Upper lobe of right lung (tissue), 1 donor: ENCODE measurements at regions not wholly inside any gene's neighbourhood (a gene's known extent, or its start where the extent isn't known, plus 50 kb on each side); places are given as distances from the start of the nearest gene placed in this dataset.

Experiments used
- ATAC-seq: fragments of 200-7000 bp; cut with Tn5 transposase; one replicate; pipeline ENCODE4 v1.9.1; 2020; ENCODE audit warnings: mild to moderate bottlenecking, moderate library complexity
- DNase-seq: peaks from one replicate; pipeline ENCODE4 v3.0.0-alpha.2; 2020
- H3K27ac ChIP-seq: fragments of 200-600 bp; one replicate; pipeline ENCODE4 v1.8.0; 2022
- H3K27me3 ChIP-seq: fragments of 200-600 bp; one replicate; pipeline ENCODE4 v1.8.0; 2022; ENCODE audit warnings: mild to moderate bottlenecking
- H3K36me3 ChIP-seq: fragments of 200-600 bp; one replicate; pipeline ENCODE4 v1.8.0; 2022
- H3K4me1 ChIP-seq: fragments of 200-600 bp; one replicate; pipeline ENCODE4 v1.8.0; 2022
- H3K4me3 ChIP-seq: fragments of 200-600 bp; one replicate; pipeline ENCODE4 v1.8.0; 2022; ENCODE audit warnings: mild to moderate bottlenecking
- H3K9me3 ChIP-seq: fragments of 200-600 bp; one replicate; pipeline ENCODE4 v1.8.0; 2022
- intact Hi-C: fragments of 100-400 bp; cut with DNase I; formaldehyde crosslinking; loops from one replicate; pipeline ENCODE4 v1.11.0; 2022
- TF ChIP-seq, protein P1 (sequence below): fragments of 200-600 bp; IDR thresholded peaks from one replicate; pipeline ENCODE4 v1.8.0; 2022; ENCODE audit warnings: antibody characterized with exemption
- donor health status: DM: no; HTN: yes; CAD: no; lungs with severe emphysema.

DNA sequence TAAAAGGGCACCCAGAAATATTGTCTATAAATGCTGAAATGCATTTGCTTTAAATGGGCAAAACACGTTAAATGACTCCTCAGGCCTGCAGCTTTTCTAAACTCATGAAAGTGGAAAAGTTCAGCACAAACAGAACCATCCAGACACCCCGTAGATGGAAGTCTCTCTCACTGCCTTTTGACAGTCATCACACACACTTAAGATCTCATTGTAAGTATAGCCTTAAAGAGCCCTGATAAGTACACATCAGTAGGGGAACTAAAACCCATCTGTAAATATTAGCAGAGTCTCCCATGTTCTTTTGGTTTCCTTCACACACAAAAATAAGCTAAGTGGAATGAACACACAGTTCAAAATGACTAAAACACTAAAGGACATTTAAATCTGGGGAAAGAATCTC lies 166.7 kb downstream of the LTN1 start:
- no peaks in the 10 kb centered on the region for H3K36me3 ChIP-seq
- TF ChIP-seq, protein P1, sequence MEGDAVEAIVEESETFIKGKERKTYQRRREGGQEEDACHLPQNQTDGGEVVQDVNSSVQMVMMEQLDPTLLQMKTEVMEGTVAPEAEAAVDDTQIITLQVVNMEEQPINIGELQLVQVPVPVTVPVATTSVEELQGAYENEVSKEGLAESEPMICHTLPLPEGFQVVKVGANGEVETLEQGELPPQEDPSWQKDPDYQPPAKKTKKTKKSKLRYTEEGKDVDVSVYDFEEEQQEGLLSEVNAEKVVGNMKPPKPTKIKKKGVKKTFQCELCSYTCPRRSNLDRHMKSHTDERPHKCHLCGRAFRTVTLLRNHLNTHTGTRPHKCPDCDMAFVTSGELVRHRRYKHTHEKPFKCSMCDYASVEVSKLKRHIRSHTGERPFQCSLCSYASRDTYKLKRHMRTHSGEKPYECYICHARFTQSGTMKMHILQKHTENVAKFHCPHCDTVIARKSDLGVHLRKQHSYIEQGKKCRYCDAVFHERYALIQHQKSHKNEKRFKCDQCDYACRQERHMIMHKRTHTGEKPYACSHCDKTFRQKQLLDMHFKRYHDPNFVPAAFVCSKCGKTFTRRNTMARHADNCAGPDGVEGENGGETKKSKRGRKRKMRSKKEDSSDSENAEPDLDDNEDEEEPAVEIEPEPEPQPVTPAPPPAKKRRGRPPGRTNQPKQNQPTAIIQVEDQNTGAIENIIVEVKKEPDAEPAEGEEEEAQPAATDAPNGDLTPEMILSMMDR, result no peak
- intact Hi-C loops, result no loop called here
- no peaks in the 10 kb centered on the region for H3K9me3 ChIP-seq
- no peak for DNase-seq
- H3K27me3 ChIP-seq, result no peaks in the 10 kb centered on the region
- H3K27ac ChIP-seq, result no peak overlapping the region
- peaks cover 11% of the 10 kb centered on the region for H3K4me1 ChIP-seq
- H3K4me3 ChIP-seq, result no peak overlapping the region
- no peak for ATAC-seq

DNA sequence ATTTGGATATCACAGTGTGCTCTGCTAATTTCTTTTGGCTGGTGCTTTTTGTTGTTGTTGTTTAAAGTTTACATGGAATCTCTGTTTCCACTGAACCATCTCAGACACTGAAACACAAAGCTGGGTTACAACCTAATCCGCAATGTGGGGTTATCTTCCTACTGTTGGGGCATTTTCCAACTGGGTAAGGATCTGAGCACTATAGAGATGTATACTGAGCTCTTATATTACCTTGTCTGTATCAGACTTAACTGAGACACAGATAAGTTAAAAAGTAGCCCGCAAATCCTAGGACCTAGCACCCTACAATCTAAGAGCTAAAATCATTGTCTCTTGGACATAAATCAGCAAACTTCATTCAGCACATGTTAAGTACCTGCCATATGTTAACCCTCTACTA lies 169.2 kb downstream of the LTN1 start:
- DNase-seq (no peak), ATAC-seq (no peak)
- TF ChIP-seq, protein P1, result no peak
- Histone ChIP-seq H3K36me3 (no peaks in the 10 kb centered on the region), H3K9me3 (no peaks in the 10 kb centered on the region), H3K27ac (peak overlapping the region; percentile 65), H3K27me3 (no peaks in the 10 kb centered on the region), H3K4me3 (no peak overlapping the region), H3K4me1 (peaks cover 11% of the 10 kb centered on the region)
- intact Hi-C loops, result no loop called here

DNA sequence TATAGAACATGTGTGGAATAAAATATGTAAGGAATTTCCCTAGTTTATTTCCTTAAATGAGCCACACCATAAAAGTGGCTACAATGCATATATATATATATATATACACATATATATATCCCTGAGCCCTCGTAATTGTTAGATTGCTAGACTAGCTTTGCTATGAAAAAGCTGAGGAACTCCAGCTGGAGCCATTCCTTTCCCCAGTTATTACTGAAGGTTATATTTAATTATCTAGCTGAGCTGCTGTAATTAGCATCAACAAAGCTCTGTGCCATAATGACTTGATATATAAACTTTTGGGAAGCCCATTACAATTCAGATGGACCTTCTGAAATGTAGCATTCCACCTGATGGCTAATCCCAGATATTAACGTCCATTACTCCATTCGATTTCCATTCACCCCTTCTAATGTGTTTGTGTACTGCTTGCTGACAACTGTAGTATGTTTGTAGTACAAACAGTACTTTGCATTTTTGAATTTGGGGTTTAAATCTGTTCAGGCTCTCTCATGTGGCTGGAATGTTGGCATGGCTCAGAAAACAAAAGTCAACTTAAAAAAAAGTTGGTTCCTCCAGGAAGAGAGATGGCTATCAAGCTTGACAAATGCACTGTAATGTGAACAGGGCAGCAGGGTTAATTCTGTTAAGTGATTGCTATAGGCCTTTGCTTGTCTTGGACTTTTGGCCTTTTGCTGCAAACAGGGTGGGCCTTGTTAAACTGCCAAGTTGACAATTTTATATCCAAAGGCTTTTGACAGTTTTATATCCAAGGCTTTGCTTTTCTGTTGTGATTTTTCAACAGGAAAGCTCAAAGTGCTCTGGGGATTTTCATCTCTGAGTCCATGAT lies 170.0 kb downstream of the LTN1 start:
- H3K9me3 ChIP-seq, result no peaks in the 10 kb centered on the region
- no peak overlapping the region for H3K4me3 ChIP-seq
- H3K27me3 ChIP-seq, result no peaks in the 10 kb centered on the region
- ATAC-seq, result peak; percentile 75
- no peak for DNase-seq
- peaks cover 11% of the 10 kb centered on the region for H3K4me1 ChIP-seq
- H3K27ac ChIP-seq, result peak overlapping the region; percentile 65
- no peaks in the 10 kb centered on the region for H3K36me3 ChIP-seq
- TF ChIP-seq, protein P1, result no peak
- intact Hi-C loops, result no loop called here

DNA sequence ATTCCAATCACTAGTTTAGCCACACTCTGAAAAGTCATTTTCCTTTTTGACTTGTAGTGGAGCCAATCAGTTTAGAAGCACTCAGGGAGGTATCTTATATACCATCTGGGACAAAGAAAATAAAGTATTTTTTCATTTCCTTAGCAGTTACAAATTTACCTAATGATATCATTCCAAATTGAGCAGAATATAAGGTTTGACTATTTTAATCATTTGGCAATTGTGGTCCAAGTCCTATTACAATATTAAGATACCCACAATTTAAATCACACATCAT lies 170.6 kb downstream of the LTN1 start:
- peaks cover 11% of the 10 kb centered on the region for H3K4me1 ChIP-seq
- TF ChIP-seq, protein P1, result no peak
- intact Hi-C loops, result no loop called here

GRCh38 chr21:28821276-28822122 lies 171.2 kb downstream of the LTN1 start:
- DNase-seq (no peak), ATAC-seq (no peak)
- H3K36me3 ChIP-seq, result no peaks in the 10 kb centered on the region
- H3K27me3 ChIP-seq, result no peaks in the 10 kb centered on the region
- H3K4me1 ChIP-seq, result peaks cover 11% of the 10 kb centered on the region
- intact Hi-C loops, result no loop called here
- TF ChIP-seq, protein P1, result no peak
- no peaks in the 10 kb centered on the region for H3K9me3 ChIP-seq
- H3K4me3 ChIP-seq, result no peak overlapping the region
- peak overlapping the region; percentile 49 for H3K27ac ChIP-seq

More for the DNA sequence above, 170.6 kb downstream of the LTN1 start:
- no peaks in the 10 kb centered on the region for H3K9me3 ChIP-seq
- H3K36me3 ChIP-seq, result no peaks in the 10 kb centered on the region
- H3K4me3 ChIP-seq, result no peak overlapping the region
- H3K27ac ChIP-seq, result peak overlapping the region; percentile 49
- DNase-seq, result no peak
- no peak for ATAC-seq
- H3K27me3 ChIP-seq, result no peaks in the 10 kb centered on the region
